Vagina (tissue), 2 donors: ENCODE measurements at regions not wholly inside any gene's neighbourhood (a gene's known extent, or its start where the extent isn't known, plus 50 kb on each side); places are given as distances from the start of the nearest gene placed in this dataset.

Experiments used
- POLR2A ChIP-seq, 2 donors: fragments of 450-650 bp; IDR thresholded peaks; one replicate each; pipeline ENCODE4 v1.6.1; 2017; ENCODE audit warnings: antibody characterized with exemption in 2 of 2, mild to moderate bottlenecking in 2 of 2, moderate library complexity in 2 of 2
- POLR2AphosphoS5 ChIP-seq, 2 donors: sonication (generic); formaldehyde crosslinking; IDR thresholded peaks; one replicate each; pipeline ENCODE4 v1.9.0; 2017; ENCODE audit warnings: antibody characterized with exemption in 2 of 2, mild to moderate bottlenecking in 2 of 2, low read depth in 1 of 2; ENCODE audit not compliant: insufficient read depth in 1 of 2

GRCh38 chr9:82188817-82189216, 200.2 kb downstream of the SPATA31D1 start:
- TF ChIP-seq POLR2A (IDR thresholded peaks at IDR 0.05) (no peak), POLR2AphosphoS5 (IDR thresholded peaks at IDR 0.05; ENCODE audit: insufficient read depth in 1 of 2, low read depth in 1 of 2) (no peak)
